ENCODE measurements at regions not wholly inside any gene's neighbourhood (a gene's known extent, or its start where the extent isn't known, plus 50 kb on each side); places are given as distances from the start of the nearest gene placed in this dataset.

DNA sequence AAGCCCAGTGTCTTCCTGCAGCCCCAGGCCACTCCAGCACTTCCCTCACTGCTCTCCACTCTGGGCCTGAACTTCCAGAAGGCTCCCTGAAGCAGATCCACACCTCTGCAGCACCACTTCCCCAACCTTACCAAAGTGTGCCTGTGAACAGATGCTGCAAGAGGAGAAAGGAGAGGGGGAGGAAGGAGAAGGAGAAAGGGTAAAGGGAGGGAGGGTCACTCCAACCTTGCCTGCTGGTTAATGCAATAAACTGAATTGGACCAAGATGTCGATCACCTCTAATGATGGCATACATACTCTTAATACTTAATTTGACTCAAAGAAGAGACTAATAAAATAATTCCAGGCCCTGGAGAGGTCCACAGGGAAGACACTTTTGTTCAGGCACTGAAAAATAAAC lies 77.2 kb upstream of the RAI14 start:
- 0 out of 2 replicates have a peak, but pooled peaks cover 9% of the 10 kb centered on the region for H3K9me2 ChIP-seq (ENCODE audit: insufficient read depth)
- no peak overlapping the region for H2AFZ ChIP-seq
- H3K4me1 Mint-ChIP-seq = peaks cover 3% of the 10 kb centered on the region; the same call in 2 of the 3 replicates
- H4K20me1 ChIP-seq (replicated peaks; ENCODE audit: insufficient read depth) = no peaks in the 10 kb centered on the region
- no peak for DNase-seq (ENCODE audit: low spot score)
- H3K4me3 Mint-ChIP-seq = no peak overlapping the region
- ATAC-seq = no peak
- no peak overlapping the region for H3K4me3 ChIP-seq
- no peak overlapping the region for H3K27ac Mint-ChIP-seq
- H3K79me2 ChIP-seq (replicated peaks; ENCODE audit: insufficient read depth) = no peaks in the 10 kb centered on the region
- no peaks in the 10 kb centered on the region for H3F3A ChIP-seq (replicated peaks; ENCODE audit: low read depth)
- TF ChIP-seq ZNF331 (CRISPR knock-in tag; IDR thresholded peaks at IDR 0.05; ENCODE audit: low read depth) = no peak
- no peak for TF ChIP-seq JUNB (IDR thresholded peaks at IDR 0.05; ENCODE audit: unreplicated experiment)
- TF ChIP-seq, protein P1, sequence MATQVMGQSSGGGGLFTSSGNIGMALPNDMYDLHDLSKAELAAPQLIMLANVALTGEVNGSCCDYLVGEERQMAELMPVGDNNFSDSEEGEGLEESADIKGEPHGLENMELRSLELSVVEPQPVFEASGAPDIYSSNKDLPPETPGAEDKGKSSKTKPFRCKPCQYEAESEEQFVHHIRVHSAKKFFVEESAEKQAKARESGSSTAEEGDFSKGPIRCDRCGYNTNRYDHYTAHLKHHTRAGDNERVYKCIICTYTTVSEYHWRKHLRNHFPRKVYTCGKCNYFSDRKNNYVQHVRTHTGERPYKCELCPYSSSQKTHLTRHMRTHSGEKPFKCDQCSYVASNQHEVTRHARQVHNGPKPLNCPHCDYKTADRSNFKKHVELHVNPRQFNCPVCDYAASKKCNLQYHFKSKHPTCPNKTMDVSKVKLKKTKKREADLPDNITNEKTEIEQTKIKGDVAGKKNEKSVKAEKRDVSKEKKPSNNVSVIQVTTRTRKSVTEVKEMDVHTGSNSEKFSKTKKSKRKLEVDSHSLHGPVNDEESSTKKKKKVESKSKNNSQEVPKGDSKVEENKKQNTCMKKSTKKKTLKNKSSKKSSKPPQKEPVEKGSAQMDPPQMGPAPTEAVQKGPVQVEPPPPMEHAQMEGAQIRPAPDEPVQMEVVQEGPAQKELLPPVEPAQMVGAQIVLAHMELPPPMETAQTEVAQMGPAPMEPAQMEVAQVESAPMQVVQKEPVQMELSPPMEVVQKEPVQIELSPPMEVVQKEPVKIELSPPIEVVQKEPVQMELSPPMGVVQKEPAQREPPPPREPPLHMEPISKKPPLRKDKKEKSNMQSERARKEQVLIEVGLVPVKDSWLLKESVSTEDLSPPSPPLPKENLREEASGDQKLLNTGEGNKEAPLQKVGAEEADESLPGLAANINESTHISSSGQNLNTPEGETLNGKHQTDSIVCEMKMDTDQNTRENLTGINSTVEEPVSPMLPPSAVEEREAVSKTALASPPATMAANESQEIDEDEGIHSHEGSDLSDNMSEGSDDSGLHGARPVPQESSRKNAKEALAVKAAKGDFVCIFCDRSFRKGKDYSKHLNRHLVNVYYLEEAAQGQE (IDR thresholded peaks at IDR 0.05; ENCODE audit: unreplicated experiment) = no peak
- TF ChIP-seq, protein P2, sequence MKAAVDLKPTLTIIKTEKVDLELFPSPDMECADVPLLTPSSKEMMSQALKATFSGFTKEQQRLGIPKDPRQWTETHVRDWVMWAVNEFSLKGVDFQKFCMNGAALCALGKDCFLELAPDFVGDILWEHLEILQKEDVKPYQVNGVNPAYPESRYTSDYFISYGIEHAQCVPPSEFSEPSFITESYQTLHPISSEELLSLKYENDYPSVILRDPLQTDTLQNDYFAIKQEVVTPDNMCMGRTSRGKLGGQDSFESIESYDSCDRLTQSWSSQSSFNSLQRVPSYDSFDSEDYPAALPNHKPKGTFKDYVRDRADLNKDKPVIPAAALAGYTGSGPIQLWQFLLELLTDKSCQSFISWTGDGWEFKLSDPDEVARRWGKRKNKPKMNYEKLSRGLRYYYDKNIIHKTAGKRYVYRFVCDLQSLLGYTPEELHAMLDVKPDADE (IDR thresholded peaks at IDR 0.05) = no peak
- no peak for TF ChIP-seq STAT1 (IDR thresholded peaks at IDR 0.05; ENCODE audit: unreplicated experiment)
- no peak for TF ChIP-seq EZH2phosphoT487 (IDR thresholded peaks at IDR 0.05; ENCODE audit: unreplicated experiment)
- TF ChIP-seq, protein P3, sequence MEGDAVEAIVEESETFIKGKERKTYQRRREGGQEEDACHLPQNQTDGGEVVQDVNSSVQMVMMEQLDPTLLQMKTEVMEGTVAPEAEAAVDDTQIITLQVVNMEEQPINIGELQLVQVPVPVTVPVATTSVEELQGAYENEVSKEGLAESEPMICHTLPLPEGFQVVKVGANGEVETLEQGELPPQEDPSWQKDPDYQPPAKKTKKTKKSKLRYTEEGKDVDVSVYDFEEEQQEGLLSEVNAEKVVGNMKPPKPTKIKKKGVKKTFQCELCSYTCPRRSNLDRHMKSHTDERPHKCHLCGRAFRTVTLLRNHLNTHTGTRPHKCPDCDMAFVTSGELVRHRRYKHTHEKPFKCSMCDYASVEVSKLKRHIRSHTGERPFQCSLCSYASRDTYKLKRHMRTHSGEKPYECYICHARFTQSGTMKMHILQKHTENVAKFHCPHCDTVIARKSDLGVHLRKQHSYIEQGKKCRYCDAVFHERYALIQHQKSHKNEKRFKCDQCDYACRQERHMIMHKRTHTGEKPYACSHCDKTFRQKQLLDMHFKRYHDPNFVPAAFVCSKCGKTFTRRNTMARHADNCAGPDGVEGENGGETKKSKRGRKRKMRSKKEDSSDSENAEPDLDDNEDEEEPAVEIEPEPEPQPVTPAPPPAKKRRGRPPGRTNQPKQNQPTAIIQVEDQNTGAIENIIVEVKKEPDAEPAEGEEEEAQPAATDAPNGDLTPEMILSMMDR (conservative IDR thresholded peaks at IDR 0.05; ENCODE audit: low read depth in 2 of 2) = no peak
- no peak for TF ChIP-seq CREB1 (CRISPR knock-in tag; IDR thresholded peaks at IDR 0.05; ENCODE audit: low read depth)
- TF ChIP-seq, protein P4, sequence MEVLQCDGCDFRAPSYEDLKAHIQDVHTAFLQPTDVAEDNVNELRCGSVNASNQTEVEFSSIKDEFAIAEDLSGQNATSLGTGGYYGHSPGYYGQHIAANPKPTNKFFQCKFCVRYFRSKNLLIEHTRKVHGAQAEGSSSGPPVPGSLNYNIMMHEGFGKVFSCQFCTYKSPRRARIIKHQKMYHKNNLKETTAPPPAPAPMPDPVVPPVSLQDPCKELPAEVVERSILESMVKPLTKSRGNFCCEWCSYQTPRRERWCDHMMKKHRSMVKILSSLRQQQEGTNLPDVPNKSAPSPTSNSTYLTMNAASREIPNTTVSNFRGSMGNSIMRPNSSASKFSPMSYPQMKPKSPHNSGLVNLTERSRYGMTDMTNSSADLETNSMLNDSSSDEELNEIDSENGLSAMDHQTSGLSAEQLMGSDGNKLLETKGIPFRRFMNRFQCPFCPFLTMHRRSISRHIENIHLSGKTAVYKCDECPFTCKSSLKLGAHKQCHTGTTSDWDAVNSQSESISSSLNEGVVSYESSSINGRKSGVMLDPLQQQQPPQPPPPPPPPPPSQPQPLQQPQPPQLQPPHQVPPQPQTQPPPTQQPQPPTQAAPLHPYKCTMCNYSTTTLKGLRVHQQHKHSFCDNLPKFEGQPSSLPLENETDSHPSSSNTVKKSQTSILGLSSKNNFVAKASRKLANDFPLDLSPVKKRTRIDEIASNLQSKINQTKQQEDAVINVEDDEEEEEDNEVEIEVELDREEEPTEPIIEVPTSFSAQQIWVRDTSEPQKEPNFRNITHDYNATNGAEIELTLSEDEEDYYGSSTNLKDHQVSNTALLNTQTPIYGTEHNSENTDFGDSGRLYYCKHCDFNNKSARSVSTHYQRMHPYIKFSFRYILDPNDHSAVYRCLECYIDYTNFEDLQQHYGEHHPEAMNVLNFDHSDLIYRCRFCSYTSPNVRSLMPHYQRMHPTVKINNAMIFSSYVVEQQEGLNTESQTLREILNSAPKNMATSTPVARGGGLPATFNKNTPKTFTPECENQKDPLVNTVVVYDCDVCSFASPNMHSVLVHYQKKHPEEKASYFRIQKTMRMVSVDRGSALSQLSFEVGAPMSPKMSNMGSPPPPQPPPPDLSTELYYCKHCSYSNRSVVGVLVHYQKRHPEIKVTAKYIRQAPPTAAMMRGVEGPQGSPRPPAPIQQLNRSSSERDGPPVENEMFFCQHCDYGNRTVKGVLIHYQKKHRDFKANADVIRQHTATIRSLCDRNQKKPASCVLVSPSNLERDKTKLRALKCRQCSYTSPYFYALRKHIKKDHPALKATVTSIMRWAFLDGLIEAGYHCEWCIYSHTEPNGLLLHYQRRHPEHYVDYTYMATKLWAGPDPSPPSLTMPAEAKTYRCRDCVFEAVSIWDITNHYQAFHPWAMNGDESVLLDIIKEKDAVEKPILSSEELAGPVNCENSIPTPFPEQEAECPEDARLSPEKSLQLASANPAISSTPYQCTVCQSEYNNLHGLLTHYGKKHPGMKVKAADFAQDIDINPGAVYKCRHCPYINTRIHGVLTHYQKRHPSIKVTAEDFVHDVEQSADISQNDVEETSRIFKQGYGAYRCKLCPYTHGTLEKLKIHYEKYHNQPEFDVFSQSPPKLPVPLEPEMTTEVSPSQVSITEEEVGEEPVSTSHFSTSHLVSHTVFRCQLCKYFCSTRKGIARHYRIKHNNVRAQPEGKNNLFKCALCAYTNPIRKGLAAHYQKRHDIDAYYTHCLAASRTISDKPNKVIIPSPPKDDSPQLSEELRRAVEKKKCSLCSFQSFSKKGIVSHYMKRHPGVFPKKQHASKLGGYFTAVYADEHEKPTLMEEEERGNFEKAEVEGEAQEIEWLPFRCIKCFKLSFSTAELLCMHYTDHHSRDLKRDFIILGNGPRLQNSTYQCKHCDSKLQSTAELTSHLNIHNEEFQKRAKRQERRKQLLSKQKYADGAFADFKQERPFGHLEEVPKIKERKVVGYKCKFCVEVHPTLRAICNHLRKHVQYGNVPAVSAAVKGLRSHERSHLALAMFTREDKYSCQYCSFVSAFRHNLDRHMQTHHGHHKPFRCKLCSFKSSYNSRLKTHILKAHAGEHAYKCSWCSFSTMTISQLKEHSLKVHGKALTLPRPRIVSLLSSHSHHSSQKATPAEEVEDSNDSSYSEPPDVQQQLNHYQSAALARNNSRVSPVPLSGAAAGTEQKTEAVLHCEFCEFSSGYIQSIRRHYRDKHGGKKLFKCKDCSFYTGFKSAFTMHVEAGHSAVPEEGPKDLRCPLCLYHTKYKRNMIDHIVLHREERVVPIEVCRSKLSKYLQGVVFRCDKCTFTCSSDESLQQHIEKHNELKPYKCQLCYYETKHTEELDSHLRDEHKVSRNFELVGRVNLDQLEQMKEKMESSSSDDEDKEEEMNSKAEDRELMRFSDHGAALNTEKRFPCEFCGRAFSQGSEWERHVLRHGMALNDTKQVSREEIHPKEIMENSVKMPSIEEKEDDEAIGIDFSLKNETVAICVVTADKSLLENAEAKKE (CRISPR knock-in tag; IDR thresholded peaks at IDR 0.05) = no peak
- TF ChIP-seq ZNF114 (CRISPR knock-in tag; IDR thresholded peaks at IDR 0.05) = no peak
- TF ChIP-seq EZH2 (IDR thresholded peaks at IDR 0.05; ENCODE audit: low read depth, unreplicated experiment) = no peak
- TF ChIP-seq NANOG (IDR thresholded peaks at IDR 0.05; ENCODE audit: borderline replicate concordance) = no peak
- TF ChIP-seq POLR2AphosphoS5 (IDR thresholded peaks at IDR 0.05; ENCODE audit: low read depth) = no peak
- H3K36me3 Mint-ChIP-seq (ENCODE audit: low read depth) = no peaks in the 10 kb centered on the region
- no peaks in the 10 kb centered on the region for H3K36me3 ChIP-seq (ENCODE audit: insufficient read depth)
- H3K27me3 Mint-ChIP-seq (ENCODE audit: insufficient read depth, low read depth, poor library complexity) = peaks cover 2% of the 10 kb centered on the region
- no peak overlapping the region for H3K27ac ChIP-seq (ENCODE audit: low read depth)
- no peaks in the 10 kb centered on the region for H3K9me3 Mint-ChIP-seq
- no peaks in the 10 kb centered on the region for H3K4me1 ChIP-seq (ENCODE audit: insufficient read depth)
- H3K4me2 ChIP-seq = no peak overlapping the region
- no peaks in the 10 kb centered on the region for H3K27me3 ChIP-seq (ENCODE audit: insufficient read depth)

All from GM23338 (cell line).